NCI-H2227 treated with DMSO at 0.1 percent for 48 hours (cell line): ENCODE measurements at regions not wholly inside any gene's neighbourhood (a gene's known extent, or its start where the extent isn't known, plus 50 kb on each side); places are given as distances from the start of the nearest gene placed in this dataset.
"Not testable (repeated sequence)": the region's sequence is repeated elsewhere in the genome, so short reads cannot be mapped to it uniquely, and the experiment has no call there.

Source experiments
- DNase-seq: peaks from one replicate; lab custom pipeline; 2025; lab: John Stamatoyannopoulos, UW

DNA sequence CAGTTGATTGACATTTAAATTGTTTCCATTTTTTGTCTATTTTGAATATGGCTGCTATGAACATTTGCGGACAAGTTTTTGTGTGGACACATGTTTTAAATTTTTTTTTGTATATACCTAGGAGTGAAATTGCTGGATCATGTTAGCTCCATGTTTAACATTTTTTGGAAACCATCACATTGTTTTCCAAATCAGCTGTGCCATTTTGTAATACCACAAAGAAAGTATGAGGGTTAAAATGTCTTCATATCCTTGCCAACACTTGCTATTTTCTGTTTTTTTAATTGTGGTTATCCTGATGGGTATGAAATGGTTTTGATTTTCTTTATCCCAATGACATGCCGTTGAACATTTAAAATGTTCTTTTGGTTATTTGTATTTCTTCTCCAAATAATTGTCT lies 52.1 kb downstream of the CARTPT start:
- DNase-seq, result no peak

DNA sequence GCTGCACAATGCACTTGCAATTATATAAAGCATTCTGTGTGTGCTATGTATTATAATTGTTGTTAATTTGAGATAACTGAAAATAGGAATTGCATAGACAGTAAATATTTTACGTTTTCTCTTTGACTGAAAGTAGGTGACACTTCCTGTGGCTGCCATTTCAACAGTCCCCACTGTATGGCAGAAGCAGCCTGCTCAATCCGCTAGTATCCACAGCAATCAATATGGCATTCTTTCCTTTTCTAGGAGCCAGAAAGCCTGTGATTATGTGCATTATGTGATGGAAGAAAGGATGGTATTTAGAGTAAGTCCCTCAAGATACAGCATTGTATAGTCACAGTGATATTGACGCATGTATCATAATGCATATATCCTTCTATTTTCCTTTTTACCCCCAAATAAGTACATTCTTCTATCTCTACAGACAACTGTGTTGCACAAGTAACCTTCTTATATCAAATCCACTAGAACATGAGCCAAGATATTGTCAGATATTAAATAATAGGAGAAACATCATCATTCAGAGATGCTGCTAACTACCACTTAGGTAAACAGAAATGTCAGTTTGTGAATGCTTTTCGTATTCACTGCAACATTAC lies 59.7 kb downstream of the CARTPT start:
- DNase-seq, result peak; percentile 75

DNA sequence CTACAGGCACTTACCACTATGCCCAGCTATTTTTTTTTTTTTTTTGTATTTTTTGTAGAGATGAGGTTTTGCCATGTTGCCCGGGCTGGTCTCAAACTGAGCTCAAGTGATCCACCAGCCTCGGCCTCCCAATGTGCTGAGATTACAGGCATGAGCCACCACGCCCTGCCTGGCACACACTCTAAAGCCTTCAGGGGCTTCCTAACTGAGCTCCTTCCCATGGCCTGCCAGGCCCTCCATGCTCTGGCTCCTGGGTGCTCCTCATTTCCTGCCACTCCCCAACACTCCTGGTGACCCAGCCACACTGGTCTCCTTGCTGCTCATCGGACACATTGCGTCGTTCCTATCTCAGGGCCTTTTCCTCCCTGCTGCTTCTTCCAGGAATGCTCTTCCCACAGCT lies 61.5 kb downstream of the CARTPT start:
- no peak for DNase-seq

DNA sequence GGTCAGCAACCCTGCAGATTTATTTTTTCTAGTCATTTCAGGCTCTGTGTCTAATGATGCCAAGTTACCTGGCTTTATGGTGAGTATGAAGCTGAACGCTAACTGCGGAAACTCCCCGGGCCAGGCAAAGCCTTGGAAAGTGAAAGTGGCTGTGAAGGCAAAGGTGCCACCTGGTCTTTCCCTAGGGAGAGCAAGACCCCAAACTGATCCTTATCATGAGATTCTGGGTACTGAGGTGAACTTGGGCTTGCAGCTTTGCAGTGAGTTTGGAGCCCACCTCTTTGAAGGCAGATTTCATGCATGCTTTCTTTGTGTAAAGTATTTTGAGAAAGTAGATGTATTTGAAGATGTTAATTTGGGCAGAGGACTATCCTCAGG lies 63.3 kb downstream of the CARTPT start:
- DNase-seq, result no peak

- peak; percentile 74 for DNase-seq
Measured at GRCh38 chr5:71782771-71783770, 64.0 kb downstream of the CARTPT start.

- DNase-seq, result no peak
Measured at GRCh38 chr5:71783891-71784290, 64.8 kb downstream of the CARTPT start.

DNA sequence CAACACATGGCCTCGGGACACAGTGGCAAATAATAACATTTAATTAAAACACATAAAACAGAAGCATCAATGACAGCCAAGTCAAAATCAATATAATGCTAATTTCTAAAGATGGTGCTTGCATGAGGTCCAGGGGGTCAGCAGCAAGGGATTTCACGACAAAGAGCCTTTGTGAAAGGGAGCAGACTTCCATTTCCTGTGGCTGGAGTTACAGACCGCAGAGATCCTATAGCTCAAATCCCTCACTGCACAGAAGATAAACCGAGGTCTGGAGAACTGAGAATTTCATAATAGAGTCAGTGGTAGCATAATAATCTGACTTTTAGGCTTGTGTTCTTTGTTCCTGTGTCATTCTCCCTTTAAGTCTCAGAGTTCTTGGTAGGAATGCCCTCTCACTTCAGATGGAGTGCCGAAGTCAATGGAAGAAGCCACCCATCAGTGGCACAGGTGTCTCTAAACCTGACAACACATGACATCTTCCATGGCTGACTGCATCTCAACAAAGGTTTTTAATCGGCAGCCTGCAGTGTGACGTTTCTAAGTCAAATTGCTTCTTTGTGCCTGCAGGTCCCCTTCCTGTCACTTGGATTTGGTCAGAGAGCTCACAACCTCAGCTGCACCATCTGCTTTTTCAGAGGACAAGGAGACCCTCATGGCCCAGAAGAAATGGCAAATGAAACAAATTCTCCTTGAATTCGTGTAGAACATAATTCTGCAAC lies 67.4 kb downstream of the CARTPT start:
- no peak for DNase-seq

GRCh38 chr5:71788794-71789193 lies 69.7 kb downstream of the CARTPT start:
- no peak for DNase-seq

GRCh38 chr5:71789746-71790145 lies 70.7 kb downstream of the CARTPT start:
- DNase-seq, result no peak

DNA sequence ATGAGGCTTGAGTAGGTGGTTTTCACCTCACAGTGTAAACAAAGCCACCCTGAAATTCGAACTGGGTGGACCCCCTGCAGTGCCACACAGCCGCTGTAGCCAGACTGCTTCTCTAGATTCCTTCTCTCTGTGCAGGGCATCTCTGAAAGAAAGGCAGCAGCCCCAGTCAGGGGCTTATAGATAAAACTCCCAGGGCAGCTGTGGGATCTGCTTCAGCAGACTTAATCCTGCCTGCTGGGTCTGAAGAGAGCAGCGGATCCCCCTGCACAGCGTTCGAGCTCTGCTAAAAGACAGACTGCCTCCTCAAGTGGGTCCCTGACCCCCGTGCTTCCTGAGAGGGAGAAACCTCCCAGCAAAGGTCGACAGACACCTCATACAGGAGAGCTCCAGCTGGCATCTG lies 71.4 kb downstream of the CARTPT start:
- no peak for DNase-seq

- not testable (repeated sequence) for DNase-seq
Measured at GRCh38 chr5:71792041-71792440, 73.0 kb downstream of the CARTPT start.

DNA sequence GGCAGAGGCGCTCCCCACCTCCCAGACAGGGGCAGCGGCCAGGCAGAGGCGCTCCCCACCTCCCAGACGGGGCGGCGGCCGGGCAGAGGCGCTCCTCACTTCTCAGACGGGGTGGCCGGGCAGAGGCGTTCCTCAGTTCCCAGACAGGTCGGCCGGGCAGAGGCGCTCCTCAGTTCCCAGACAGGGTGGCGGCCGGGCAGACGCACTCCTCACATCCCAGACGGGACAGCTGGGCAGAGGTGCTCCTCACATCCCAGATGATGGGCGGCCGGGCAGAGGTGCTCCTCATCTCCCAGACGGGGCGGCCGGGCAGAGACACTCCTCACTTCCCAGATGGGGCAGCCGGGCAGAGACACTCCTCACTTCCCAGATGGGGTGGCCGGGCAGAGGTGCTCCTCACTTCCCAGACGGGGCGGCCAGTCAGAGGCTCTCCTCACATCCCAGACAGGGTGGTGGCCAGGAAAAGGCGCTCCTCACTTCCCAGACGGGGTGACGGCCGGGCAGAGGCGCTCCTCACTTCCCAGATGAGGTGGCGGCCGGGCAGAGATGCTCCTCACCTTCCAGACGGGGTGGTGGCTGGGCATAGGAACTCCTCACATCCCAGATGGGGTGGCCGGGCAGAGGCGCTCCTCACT lies 75.1 kb downstream of the CARTPT start:
- DNase-seq, result no peak

DNA sequence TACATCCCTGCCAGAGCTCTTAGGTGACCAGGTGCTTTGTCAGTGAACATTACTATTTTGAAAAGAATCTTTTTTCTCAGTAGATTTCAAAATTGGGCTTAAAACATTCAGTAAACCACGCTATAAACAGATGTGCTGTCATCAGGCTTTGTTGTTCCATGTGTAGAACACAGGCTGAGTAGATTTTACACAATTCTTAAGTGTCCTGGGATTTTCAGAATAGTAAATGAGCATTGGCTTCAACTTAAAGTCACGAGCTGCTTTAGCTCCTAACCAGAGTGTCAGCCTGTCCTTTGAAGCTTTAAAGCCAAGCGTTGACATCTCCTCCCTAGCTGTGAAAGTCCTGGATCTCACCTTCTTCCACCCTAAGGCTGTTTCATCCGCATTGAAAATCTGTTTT lies 83.6 kb downstream of the CARTPT start:
- DNase-seq, result no peak

DNA sequence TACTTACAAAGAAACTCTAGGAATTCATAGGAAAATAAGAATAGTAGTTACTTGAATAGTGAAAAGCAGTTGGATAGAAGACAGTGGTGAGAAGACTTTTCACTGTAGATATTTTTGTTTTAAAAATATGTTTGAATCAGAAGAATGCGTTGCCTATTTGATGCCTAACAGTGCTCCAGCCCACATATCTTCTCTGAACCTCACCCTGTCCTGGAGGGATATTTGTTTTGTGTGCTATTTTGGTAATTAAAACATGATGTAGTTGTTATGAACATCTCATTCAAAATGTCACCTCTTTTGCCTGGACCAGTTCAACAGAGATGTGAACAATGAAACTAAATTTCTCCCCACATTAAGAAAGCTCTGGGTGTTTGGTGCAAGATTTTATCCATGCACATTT lies 87.6 kb downstream of the CARTPT start:
- DNase-seq, result no peak

DNA sequence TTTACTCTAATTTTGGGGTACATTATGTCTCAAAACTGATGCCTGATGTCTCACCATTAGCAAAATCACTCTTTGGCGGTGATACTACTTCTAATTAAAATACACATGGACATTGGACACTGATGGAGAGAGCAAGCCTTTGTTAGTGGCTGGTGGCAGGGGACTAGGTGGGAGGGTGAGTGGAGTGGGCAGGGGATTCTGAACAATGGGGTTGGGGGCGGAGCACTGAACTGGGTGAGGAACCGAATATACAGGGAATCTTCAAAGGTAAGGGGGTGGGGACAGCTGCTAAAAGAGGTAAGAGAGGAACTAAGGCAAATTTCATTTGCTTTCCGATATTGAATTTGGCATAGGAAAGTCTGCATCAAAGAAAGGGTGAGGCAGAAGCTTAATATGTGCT lies 88.8 kb downstream of the CARTPT start:
- no peak for DNase-seq

DNA sequence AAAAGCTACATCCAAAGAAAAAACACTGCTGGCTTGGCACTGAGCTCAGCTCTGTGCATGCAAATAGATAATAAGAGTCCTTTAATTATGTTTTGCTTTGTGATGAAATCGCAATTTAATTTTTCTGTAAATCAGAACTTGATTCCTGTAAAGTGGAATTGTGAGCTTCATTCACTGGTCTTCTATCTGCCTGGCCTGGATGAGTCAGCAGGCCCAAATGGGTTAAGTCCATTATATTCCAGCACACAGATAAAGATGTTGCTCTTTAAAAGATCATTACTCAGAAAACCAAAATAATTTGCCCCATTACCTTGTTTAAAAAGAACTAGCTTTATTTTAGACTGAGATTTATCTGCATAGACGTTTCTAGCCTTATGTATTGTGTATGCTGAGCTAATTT lies 90.4 kb downstream of the CARTPT start:
- DNase-seq, result no peak

GRCh38 chr5:71810023-71810422 lies 90.9 kb downstream of the CARTPT start:
- peak; percentile 13 for DNase-seq

DNA sequence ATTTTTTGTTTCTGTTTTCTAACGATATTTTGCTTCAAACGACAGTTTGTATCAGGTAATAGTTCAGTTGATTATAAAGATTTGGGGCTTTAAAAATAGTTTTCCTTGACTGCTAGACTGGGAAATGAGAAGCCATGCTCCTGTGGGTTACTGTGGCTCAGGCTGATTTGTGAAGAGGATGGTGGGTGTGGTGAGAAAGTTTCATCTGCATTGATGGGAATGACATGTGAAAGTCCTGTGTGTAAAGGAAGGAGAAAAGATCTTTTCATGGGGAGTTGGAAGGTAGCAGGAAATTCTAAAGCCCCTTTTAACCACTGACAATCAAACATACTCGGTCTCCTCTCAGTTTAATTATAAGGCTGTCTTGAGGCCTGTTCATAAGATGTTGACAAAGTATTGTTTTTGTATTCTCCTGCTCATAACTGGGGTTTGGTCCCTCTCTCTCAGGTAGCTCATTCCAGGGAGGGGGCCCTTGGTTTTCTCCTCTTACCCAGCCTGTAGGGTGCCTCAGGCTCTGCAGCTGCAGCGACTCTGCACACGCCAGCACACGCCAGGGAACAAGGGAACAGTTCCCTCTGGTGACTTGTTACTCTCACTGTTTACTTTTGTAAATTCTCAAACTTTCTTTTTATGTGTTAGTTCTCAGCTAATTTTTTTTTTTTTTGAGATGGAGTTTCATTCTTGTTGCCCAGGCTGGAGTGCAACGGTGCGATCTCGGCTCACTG lies 91.6 kb downstream of the CARTPT start:
- DNase-seq, result no peak

- no peak for DNase-seq
Measured at GRCh38 chr5:71811779-71812178, 92.7 kb downstream of the CARTPT start.

GRCh38 chr5:71816307-71816706 lies 97.2 kb downstream of the CARTPT start:
- no peak for DNase-seq

DNA sequence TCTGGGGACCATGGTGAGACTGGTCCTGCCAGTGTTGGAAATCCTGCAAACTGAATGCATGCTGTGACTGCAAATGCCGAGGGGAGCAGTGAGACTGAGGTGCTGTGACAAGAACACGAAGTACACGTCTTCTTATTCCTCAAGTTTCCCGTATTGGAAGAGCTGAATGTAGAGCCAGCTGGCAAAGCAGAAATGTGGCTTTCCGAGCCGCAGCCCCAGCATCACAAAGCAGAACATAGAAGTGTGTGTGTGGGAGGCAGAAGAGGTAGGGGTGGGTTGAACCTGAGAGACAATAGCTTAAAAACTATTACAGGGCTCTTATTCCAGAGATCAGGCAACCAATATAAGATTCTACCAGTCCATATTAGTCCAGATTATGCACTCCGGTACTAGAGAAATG lies 98.8 kb downstream of the CARTPT start:
- no peak for DNase-seq

DNA sequence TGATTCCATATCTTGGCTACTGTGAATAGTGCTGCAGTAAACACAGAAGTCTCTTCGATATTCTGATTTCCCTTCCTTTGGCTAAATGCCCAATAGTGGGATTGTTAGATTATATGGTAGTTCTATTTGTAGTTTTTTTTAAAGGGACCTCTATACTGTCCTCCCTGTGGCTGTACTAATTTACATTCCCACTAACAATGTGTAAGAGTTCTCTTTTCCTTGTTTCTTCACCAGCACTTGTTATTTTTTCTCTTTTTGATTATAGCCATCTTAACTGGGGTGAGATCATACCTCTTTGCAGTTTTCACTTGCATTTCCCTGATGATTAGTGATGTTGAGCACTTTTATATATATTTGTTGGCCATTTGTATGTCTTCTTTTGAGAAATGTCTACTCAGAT lies 102.0 kb downstream of the CARTPT start:
- no peak for DNase-seq
